CD14-positive monocyte (primary cell): ENCODE measurements at regions not wholly inside any gene's neighbourhood (a gene's known extent, or its start where the extent isn't known, plus 50 kb on each side); places are given as distances from the start of the nearest gene placed in this dataset.

Experiments used
- DNase-seq, 3 donors: peaks; one replicate each; pipeline ENCODE4 v3.0.0-alpha.2; 2011 to 2022
- H2AFZ ChIP-seq: 2 replicates; pipeline ENCODE4 v1.6.0; 2012; ENCODE audit warnings: mild to moderate bottlenecking, low read depth, low read length, inconsistent platforms; ENCODE audit not compliant: insufficient read depth, poor library complexity, severe bottlenecking
- H3K27ac ChIP-seq, 2 donors: 1 replicate in 1 of 2; 2 replicates in 1 of 2; pipeline ENCODE4 v1.5.1; 2012 to 2013; ENCODE audit warnings: low read length in 2 of 2, control low read depth in 1 of 2, inconsistent platforms in 1 of 2, low read depth in 1 of 2, mild to moderate bottlenecking in 1 of 2
- H3K27me3 ChIP-seq, 2 donors: one replicate each; pipeline versions ENCODE4 v1.6.0 to v1.6.1; 2011 to 2013; ENCODE audit warnings: low read length in 2 of 2; ENCODE audit not compliant: control insufficient read depth in 2 of 2, insufficient read depth in 2 of 2
- H3K36me3 ChIP-seq, 2 donors: replicated peaks in 1 of 2; 1 replicate in 1 of 2; 2 replicates in 1 of 2; pipeline versions ENCODE4 v1.5.1 to v1.6.1; 2012 to 2013; ENCODE audit warnings: low read length in 2 of 2, control low read depth in 1 of 2, inconsistent platforms in 1 of 2, mild to moderate bottlenecking in 1 of 2; ENCODE audit not compliant: insufficient read depth in 2 of 2, control insufficient read depth in 1 of 2
- H3K4me1 ChIP-seq, 2 donors: 1 replicate in 1 of 2; 2 replicates in 1 of 2; pipeline versions ENCODE4 v1.5.1 to v1.6.1; 2012 to 2013; ENCODE audit warnings: low read length in 2 of 2, control low read depth in 1 of 2, inconsistent platforms in 1 of 2, mild to moderate bottlenecking in 1 of 2, moderate library complexity in 1 of 2; ENCODE audit not compliant: insufficient read depth in 2 of 2, control insufficient read depth in 1 of 2
- H3K4me2 ChIP-seq: replicated peaks from 2 replicates; pipeline ENCODE3; 2012; ENCODE audit warnings: low read length, moderate library complexity, mild to moderate bottlenecking; ENCODE audit not compliant: poor library complexity, severe bottlenecking; ENCODE audit errors: extremely low read depth
- H3K4me3 ChIP-seq, 3 experiments: fragments of 200-600 bp in 1 of 3; sonication (generic) in 1 of 3; replicated peaks in 1 of 3; 1 replicate in 2 of 3; 2 replicates in 1 of 3; pipeline ENCODE4 v1.5.1; 2011 to 2013; ENCODE audit warnings: low read length in 3 of 3, mild to moderate bottlenecking in 3 of 3, control low read depth in 2 of 3, low read depth in 2 of 3, inconsistent platforms in 1 of 3, moderate library complexity in 1 of 3
- H3K79me2 ChIP-seq: 2 replicates; pipeline ENCODE4 v1.6.0; 2012; ENCODE audit warnings: mild to moderate bottlenecking, control low read depth, inconsistent platforms, low read length, moderate library complexity; ENCODE audit not compliant: insufficient read depth
- H3K9ac ChIP-seq: 2 replicates; pipeline ENCODE4 v1.6.0; 2017; ENCODE audit warnings: low read length, mild to moderate bottlenecking; ENCODE audit not compliant: insufficient read depth, poor library complexity, severe bottlenecking
- H3K9me3 ChIP-seq, 2 donors: replicated peaks in 1 of 2; 1 replicate in 1 of 2; 2 replicates in 1 of 2; pipeline versions ENCODE4 v1.5.1 to v1.6.1; 2012 to 2013; ENCODE audit warnings: low read length in 2 of 2, control low read depth in 1 of 2; ENCODE audit not compliant: control insufficient read depth in 1 of 2, insufficient read depth in 1 of 2
- H4K20me1 ChIP-seq: 2 replicates; pipeline ENCODE4 v1.6.0; 2012; ENCODE audit warnings: mild to moderate bottlenecking, low read length, control low read depth, moderate library complexity; ENCODE audit not compliant: insufficient read depth
- H3K27ac Mint-ChIP-seq, 7 donors: one replicate each; pipeline ENCODE4 v1.8.0; 2020; ENCODE audit warnings: mild to moderate bottlenecking in 7 of 7, mixed read lengths in 7 of 7, moderate library complexity in 6 of 7, inconsistent platforms in 2 of 7
- H3K27me3 Mint-ChIP-seq, 3 donors: one replicate each; pipeline ENCODE4 v1.8.0; 2021 to 2022; ENCODE audit warnings: low read depth in 3 of 3, mild to moderate bottlenecking in 3 of 3, mixed read lengths in 3 of 3, moderate library complexity in 3 of 3, inconsistent platforms in 1 of 3
- H3K36me3 Mint-ChIP-seq, 2 donors: one replicate each; pipeline ENCODE4 v1.8.0; 2020; ENCODE audit warnings: mixed read lengths in 2 of 2, inconsistent platforms in 1 of 2, mild to moderate bottlenecking in 1 of 2
- H3K4me1 Mint-ChIP-seq: one replicate; pipeline ENCODE4 v1.8.0; 2020; ENCODE audit warnings: mild to moderate bottlenecking, mixed read lengths
- H3K4me3 Mint-ChIP-seq, 2 donors: one replicate each; pipeline ENCODE4 v1.8.0; 2020; ENCODE audit warnings: mild to moderate bottlenecking in 2 of 2, mixed read lengths in 2 of 2, moderate library complexity in 1 of 2
- H3K9me3 Mint-ChIP-seq, 7 donors: one replicate each; pipeline ENCODE4 v1.8.0; 2020 to 2022; ENCODE audit warnings: mixed read lengths in 7 of 7, mild to moderate bottlenecking in 6 of 7, moderate library complexity in 6 of 7, inconsistent platforms in 2 of 7
- CTCF ChIP-seq: fragments of 200-600 bp; IDR thresholded peaks from one replicate; pipeline ENCODE4 v1.8.0; 2022; ENCODE audit warnings: antibody characterized with exemption, mild to moderate bottlenecking
- WGBS: methylation state at CpG from one replicate; pipeline ENCODE4 v1.1.5; 2013; ENCODE audit warnings: missing lambda C conversion rate; ENCODE audit not compliant: insufficient coverage; 5-methylcytosine and 5-hydroxymethylcytosine counted together
- intact Hi-C, 2 donors: fragments of 100-400 bp; cut with micrococcal nuclease; formaldehyde crosslinking; loops; one replicate each; pipeline versions ENCODE4 v1.15.0 to v1.15.1; 2023

GRCh38 chr6:117136702-117137101 is 128.7 kb upstream of the VGLL2 start:
- peaks cover 0 to 5% (median 0%) of the 10 kb centered on the region in 7 donors for H3K9me3 Mint-ChIP-seq
- H3K27me3 Mint-ChIP-seq: peaks cover 1 to 2% (median 2%) of the 10 kb centered on the region in 3 donors
- Histone ChIP-seq H3K79me2 (no peaks in the 10 kb centered on the region), H3K36me3 (no peaks in the 10 kb centered on the region), H3K9me3 (no peaks in the 10 kb centered on the region), H3K4me3 (no peak overlapping the region), H2AFZ (no peak overlapping the region), H3K27ac (no peak overlapping the region), H4K20me1 (no peaks in the 10 kb centered on the region), H3K9ac (no peak overlapping the region), H3K4me2 (no peak overlapping the region), H3K4me1 (no peaks in the 10 kb centered on the region), H3K27me3 (no peaks in the 10 kb centered on the region)
- no peak for DNase-seq
- H3K4me3 Mint-ChIP-seq: no peak overlapping the region
- no peak for TF ChIP-seq CTCF
- H3K4me1 Mint-ChIP-seq: peaks cover 1% of the 10 kb centered on the region
- intact Hi-C loops: no loop called here
- no CpG with 5 or more reads among the region's 1 CpG for WGBS
- no peaks in the 10 kb centered on the region for H3K36me3 Mint-ChIP-seq
- H3K27ac Mint-ChIP-seq: no peak overlapping the region

- DNase-seq: no peak
- intact Hi-C loops: no loop called here
- Mint-ChIP-seq H3K9me3 (peaks cover 0 to 5% (median 0%) of the 10 kb centered on the region in 7 donors), H3K36me3 (no peaks in the 10 kb centered on the region), H3K4me1 (peaks cover 1% of the 10 kb centered on the region), H3K27me3 (peaks cover 1 to 2% (median 2%) of the 10 kb centered on the region in 3 donors), H3K4me3 (no peak overlapping the region), H3K27ac (peak overlapping the region in 1 of 7 donors; percentile 87)
- Histone ChIP-seq H3K9ac (no peak overlapping the region), H3K4me1 (no peaks in the 10 kb centered on the region), H3K27me3 (no peaks in the 10 kb centered on the region), H3K4me3 (no peak overlapping the region), H3K36me3 (no peaks in the 10 kb centered on the region), H3K79me2 (no peaks in the 10 kb centered on the region), H3K4me2 (no peak overlapping the region), H3K27ac (no peak overlapping the region), H2AFZ (no peak overlapping the region), H4K20me1 (no peaks in the 10 kb centered on the region), H3K9me3 (no peaks in the 10 kb centered on the region)
- WGBS: 100% methylated on average over 3 of the region's 4 CpGs
- TF ChIP-seq CTCF: no peak
These were observed 127.6 kb upstream of the VGLL2 start for GRCh38 chr6:117137711-117138110.
